H1 (cell line): ENCODE measurements at regions not wholly inside any gene's neighbourhood (a gene's known extent, or its start where the extent isn't known, plus 50 kb on each side); places are given as distances from the start of the nearest gene placed in this dataset.
A peak's percentile ranks its signal among the peaks of the same experiment; 100 is the strongest.
"Not testable (repeated sequence)": the region's sequence is repeated elsewhere in the genome, so short reads cannot be mapped to it uniquely, and the experiment has no call there.

Experiments used
- CTCF ChIA-PET: fragments of 300-600 bp; sonication (Branson Sonifier 250); formaldehyde crosslinking; loops from one replicate; lab custom pipeline; 2021; ENCODE audit not compliant: partially characterized antibody; lab: Charles Lee
- POLR2A ChIA-PET: fragments of 300-600 bp; sonication (Branson Sonifier 250); formaldehyde crosslinking; loops from one replicate; lab custom pipeline; 2021; ENCODE audit warnings: inconsistent platforms; ENCODE audit not compliant: partially characterized antibody; lab: Charles Lee
- DNase-seq, 2 experiments: peaks; one replicate each; pipeline versions ENCODE4 v3.0.0 to v3.0.0-alpha.2; 2010 to 2022; ENCODE audit warnings: low spot score in 2 of 2, low read depth in 1 of 2, mixed read lengths in 1 of 2
- FAIRE-seq: peaks from 2 replicates; lab custom pipeline; 2011; peaks lifted over from hg19 to GRCh38; lab: Jason Lieb, UNC
- H2AFZ ChIP-seq: 2 replicates; pipeline ENCODE4 v1.8.1; 2012; ENCODE audit warnings: low read length, inconsistent platforms
- H2AK5ac ChIP-seq: 2 replicates; pipeline ENCODE4 v1.6.1; 2013; ENCODE audit warnings: low read depth, low read length
- H2BK120ac ChIP-seq: replicated peaks from 2 replicates; pipeline ENCODE3; 2013; ENCODE audit warnings: low read depth, low read length, inconsistent platforms
- H2BK12ac ChIP-seq: 2 replicates; pipeline ENCODE4 v1.6.1; 2013; ENCODE audit warnings: low read depth, low read length
- H2BK15ac ChIP-seq: 2 replicates; pipeline ENCODE4 v1.6.1; 2013; ENCODE audit warnings: low read length
- H2BK20ac ChIP-seq: 2 replicates; pipeline ENCODE4 v1.6.1; 2013; ENCODE audit warnings: low read length
- H2BK5ac ChIP-seq: 2 replicates; pipeline ENCODE4 v1.6.1; 2013; ENCODE audit warnings: low read depth, low read length
- H3K14ac ChIP-seq: 2 replicates; pipeline ENCODE4 v1.6.1; 2013; ENCODE audit warnings: inconsistent platforms; ENCODE audit not compliant: insufficient read length
- H3K18ac ChIP-seq: 2 replicates; pipeline ENCODE4 v1.6.1; 2013; ENCODE audit warnings: low read length; ENCODE audit errors: extremely low read depth
- H3K23ac ChIP-seq: 2 replicates; pipeline ENCODE4 v1.6.1; 2013; ENCODE audit warnings: inconsistent platforms; ENCODE audit not compliant: insufficient read length
- H3K23me2 ChIP-seq: 2 replicates; pipeline ENCODE4 v1.6.1; 2013; ENCODE audit warnings: low read depth, low read length
- H3K27ac ChIP-seq: 2 replicates; pipeline ENCODE4 v1.6.1; 2011; ENCODE audit warnings: low read depth, low read length, inconsistent platforms
- H3K27me3 ChIP-seq, 4 experiments: replicated peaks in 1 of 4; 1 replicate in 1 of 4; 2 replicates in 3 of 4; pipeline versions ENCODE4 v1.6.1 to v1.8.1; 2011 to 2013; ENCODE audit warnings: low read length in 3 of 4, mild to moderate bottlenecking in 3 of 4, inconsistent platforms in 2 of 4, mixed read lengths in 2 of 4, moderate library complexity in 1 of 4; ENCODE audit not compliant: control insufficient read depth in 3 of 4, insufficient read depth in 3 of 4; ENCODE audit errors: extremely low read depth in 1 of 4
- H3K36me3 ChIP-seq, 4 experiments: 2 replicates each; pipeline versions ENCODE4 v1.6.1 to v1.8.1; 2011 to 2013; ENCODE audit warnings: mild to moderate bottlenecking in 4 of 4, low read length in 3 of 4, moderate library complexity in 2 of 4, control low read depth in 1 of 4, inconsistent platforms in 1 of 4; ENCODE audit not compliant: insufficient read depth in 4 of 4, control insufficient read depth in 2 of 4
- H3K4ac ChIP-seq: replicated peaks from 2 replicates; pipeline ENCODE3; 2013; ENCODE audit warnings: low read length, low read depth, mixed read lengths, inconsistent platforms; ENCODE audit not compliant: insufficient read length
- H3K4me1 ChIP-seq, 4 experiments: replicated peaks in 1 of 4; 1 replicate in 1 of 4; 2 replicates in 3 of 4; pipeline versions ENCODE4 v1.6.1 to v1.8.1; 2011 to 2013; ENCODE audit warnings: low read length in 3 of 4, inconsistent platforms in 2 of 4, mixed read lengths in 1 of 4; ENCODE audit not compliant: insufficient read depth in 4 of 4, control insufficient read depth in 3 of 4
- H3K4me2 ChIP-seq, 2 experiments: 2 replicates each; pipeline versions ENCODE4 v1.6.1 to v1.8.1; 2011 to 2013; ENCODE audit warnings: low read depth in 2 of 2, low read length in 2 of 2, control low read depth in 1 of 2, inconsistent platforms in 1 of 2, mild to moderate bottlenecking in 1 of 2; ENCODE audit not compliant: insufficient read depth in 1 of 2
- H3K4me3 ChIP-seq, 4 experiments: fragments of 200-600, 300-600 bp in 1 of 4; sonication (generic), shearing (Covaris generic), sonication (Bioruptor Twin) in 1 of 4; 2 replicates each; pipeline versions ENCODE4 v1.5.1 to v1.8.1; 2011 to 2016; ENCODE audit warnings: low read length in 4 of 4, low read depth in 3 of 4, control low read depth in 2 of 4, inconsistent platforms in 2 of 4, mild to moderate bottlenecking in 2 of 4, mixed read lengths in 1 of 4, moderate library complexity in 1 of 4; ENCODE audit not compliant: insufficient read depth in 2 of 4; ENCODE audit errors: extremely low read depth in 1 of 4
- H3K56ac ChIP-seq: replicated peaks from 2 replicates; pipeline ENCODE3; 2013; ENCODE audit warnings: low read depth, mild to moderate bottlenecking, mixed read lengths, low read length, inconsistent platforms; ENCODE audit not compliant: insufficient read length
- H3K79me1 ChIP-seq: 2 replicates; pipeline ENCODE4 v1.6.1; 2013; ENCODE audit warnings: low read depth, low read length, control low read depth
- H3K79me2 ChIP-seq, 2 experiments: 2 replicates each; pipeline versions ENCODE4 v1.6.1 to v1.8.1; 2012 to 2013; ENCODE audit warnings: low read length in 2 of 2, mild to moderate bottlenecking in 2 of 2, inconsistent platforms in 1 of 2; ENCODE audit not compliant: insufficient read depth in 2 of 2, control insufficient read depth in 1 of 2
- H3K9ac ChIP-seq, 4 experiments: replicated peaks in 1 of 4; 1 replicate in 1 of 4; 2 replicates in 3 of 4; pipeline versions ENCODE4 v1.6.1 to v1.8.1; 2011 to 2013; ENCODE audit warnings: low read depth in 3 of 4, low read length in 3 of 4, control low read depth in 2 of 4, mild to moderate bottlenecking in 2 of 4, moderate library complexity in 2 of 4, inconsistent platforms in 1 of 4; ENCODE audit errors: extremely low read depth in 1 of 4
- H3K9me3 ChIP-seq, 2 experiments: 2 replicates each; pipeline versions ENCODE4 v1.6.1 to v1.8.1; 2012 to 2013; ENCODE audit warnings: mild to moderate bottlenecking in 2 of 2, moderate library complexity in 2 of 2, control low read depth in 1 of 2, inconsistent platforms in 1 of 2, low read depth in 1 of 2, low read length in 1 of 2, mixed read lengths in 1 of 2; ENCODE audit not compliant: insufficient read depth in 2 of 2
- H4K20me1 ChIP-seq, 2 experiments: replicated peaks in 1 of 2; 2 replicates each; pipeline versions ENCODE3 to v1.8.1; 2011 to 2013; ENCODE audit warnings: inconsistent platforms in 2 of 2, low read length in 2 of 2, mild to moderate bottlenecking in 1 of 2; ENCODE audit not compliant: insufficient read depth in 2 of 2, control insufficient read depth in 1 of 2
- H4K5ac ChIP-seq: 2 replicates; pipeline ENCODE4 v1.6.1; 2013; ENCODE audit warnings: low read length, low read depth, mixed read lengths, inconsistent platforms; ENCODE audit not compliant: insufficient read length
- H4K8ac ChIP-seq: 2 replicates; pipeline ENCODE4 v1.8.0; 2013; ENCODE audit warnings: mild to moderate bottlenecking, moderate library complexity, low read length, inconsistent platforms; ENCODE audit not compliant: insufficient read depth; ENCODE audit errors: extremely low read depth
- H4K91ac ChIP-seq: replicated peaks from 2 replicates; pipeline ENCODE3; 2013; ENCODE audit warnings: low read length, mixed read lengths, inconsistent platforms; ENCODE audit not compliant: insufficient read length
- WGBS, 2 experiments: shearing (Covaris generic) in 1 of 2; methylation state at CpG; one replicate each; pipeline versions ENCODE4 v1.1.6 to v1.1.7; 2013 to 2015; ENCODE audit warnings: low lambda C conversion rate in 2 of 2, mixed read lengths in 2 of 2, inconsistent platforms in 1 of 2, low coverage in 1 of 2, missing lambda C conversion rate in 1 of 2; ENCODE audit not compliant: insufficient replicate concordance in 2 of 2, insufficient coverage in 1 of 2, insufficient read length in 1 of 2; ENCODE audit errors: extremely low coverage in 1 of 2, missing lambda C conversion rate in 1 of 2; 5-methylcytosine and 5-hydroxymethylcytosine counted together

DNA sequence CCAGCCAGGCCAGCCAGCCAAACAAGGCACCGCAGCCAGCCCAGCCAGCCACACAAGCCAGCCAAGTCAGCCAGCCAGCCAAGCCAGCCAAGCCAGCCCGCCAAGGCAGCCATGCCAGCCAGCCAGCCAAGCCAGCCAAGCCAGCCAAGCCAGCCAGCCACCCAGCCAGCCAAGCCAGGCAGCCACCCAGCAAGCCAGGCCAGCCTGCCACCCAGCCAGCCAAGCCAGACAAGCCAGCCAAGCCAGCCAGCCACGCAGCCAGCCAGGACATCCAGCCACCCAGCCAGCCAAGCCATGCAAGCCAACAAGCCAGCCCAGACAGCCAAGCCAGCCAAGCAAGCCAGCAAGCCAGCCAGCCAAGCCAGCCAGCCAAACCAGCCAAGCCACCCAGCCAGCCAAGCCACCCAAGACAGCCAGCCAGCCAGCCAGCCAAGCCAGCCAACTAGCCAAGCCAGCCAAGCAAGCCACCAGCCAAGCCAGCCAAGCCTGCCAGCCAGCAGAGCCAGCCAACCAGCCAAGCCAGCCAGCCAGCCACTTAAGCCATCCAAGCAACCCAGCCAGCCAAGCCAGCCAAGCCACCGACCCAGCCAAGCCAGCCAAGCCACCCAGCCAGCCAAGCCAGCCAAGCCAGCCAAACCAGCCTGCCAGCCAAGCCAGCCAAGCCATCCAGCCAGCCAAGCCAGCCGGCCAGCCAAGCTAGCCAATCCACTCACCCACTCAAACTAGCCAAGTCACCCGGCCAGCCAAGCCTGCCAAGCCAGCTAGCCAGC is 341.3 kb upstream of the PLGLB2 start:
- H3K9me3 ChIP-seq, H3K79me1 ChIP-seq, CTCF ChIA-PET, H4K8ac ChIP-seq, H3K4me3 ChIP-seq, H2AK5ac ChIP-seq, H3K4me2 ChIP-seq, H2BK120ac ChIP-seq, H4K91ac ChIP-seq, H3K14ac ChIP-seq, H3K4ac ChIP-seq, H3K36me3 ChIP-seq, H2BK12ac ChIP-seq, H4K20me1 ChIP-seq, H3K79me2 ChIP-seq, H3K27me3 ChIP-seq, H3K56ac ChIP-seq, H2BK20ac ChIP-seq, H2BK15ac ChIP-seq, H3K4me1 ChIP-seq, H3K23ac ChIP-seq, H3K27ac ChIP-seq, H3K18ac ChIP-seq, FAIRE-seq, H2AFZ ChIP-seq, H3K23me2 ChIP-seq, POLR2A ChIA-PET, H3K9ac ChIP-seq, H2BK5ac ChIP-seq, H4K5ac ChIP-seq: not testable (repeated sequence)
- DNase-seq: peak in 1 of 2 experiments; percentile 42
- 79% methylated on average over 3 of the region's 6 CpGs; no CpG with 5 or more reads in 1 of the 2 experiments for WGBS, 2 experiments

DNA sequence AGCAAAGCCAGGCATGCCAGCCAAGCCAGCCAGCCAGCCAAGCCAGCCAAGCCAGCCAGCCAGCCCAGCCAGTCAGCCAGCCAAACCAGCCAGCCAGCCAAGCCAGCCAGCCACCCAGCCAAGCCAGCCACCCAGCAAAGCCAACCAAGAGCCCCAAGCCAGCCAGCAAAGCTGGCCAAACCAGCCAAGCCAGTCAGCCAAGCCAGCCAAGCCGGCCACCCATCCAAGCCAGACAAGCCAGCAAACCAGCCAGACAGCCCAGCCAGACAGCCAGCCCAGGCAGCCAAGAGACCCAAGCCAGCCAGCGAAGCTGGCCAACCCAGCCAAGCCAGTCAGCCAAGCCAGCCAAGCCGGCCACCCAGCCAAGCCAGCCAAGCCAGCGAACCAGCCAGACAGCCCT is 338.3 kb upstream of the PLGLB2 start:
- H3K4me3 ChIP-seq, H2AFZ ChIP-seq, H2BK20ac ChIP-seq, H2BK120ac ChIP-seq, H3K56ac ChIP-seq, H3K18ac ChIP-seq, H3K27me3 ChIP-seq, H3K79me2 ChIP-seq, H3K36me3 ChIP-seq, H3K4ac ChIP-seq, H3K9me3 ChIP-seq, FAIRE-seq, H3K14ac ChIP-seq, POLR2A ChIA-PET, H4K91ac ChIP-seq, H3K4me1 ChIP-seq, H4K5ac ChIP-seq, CTCF ChIA-PET, H4K8ac ChIP-seq, H3K4me2 ChIP-seq, H3K27ac ChIP-seq, H3K23me2 ChIP-seq, H2BK15ac ChIP-seq, H4K20me1 ChIP-seq, H2BK5ac ChIP-seq, H3K23ac ChIP-seq, H3K79me1 ChIP-seq, H2AK5ac ChIP-seq, H3K9ac ChIP-seq, H2BK12ac ChIP-seq: not testable (repeated sequence)
- 100% methylated on average over 2 of the region's 4 CpGs; no CpG with 5 or more reads in 1 of the 2 experiments for WGBS, 2 experiments
- peak in 1 of 2 experiments; percentile 42 for DNase-seq
